ENCODE measurements at regions not wholly inside any gene's neighbourhood (a gene's known extent, or its start where the extent isn't known, plus 50 kb on each side); places are given as distances from the start of the nearest gene placed in this dataset.

DNA sequence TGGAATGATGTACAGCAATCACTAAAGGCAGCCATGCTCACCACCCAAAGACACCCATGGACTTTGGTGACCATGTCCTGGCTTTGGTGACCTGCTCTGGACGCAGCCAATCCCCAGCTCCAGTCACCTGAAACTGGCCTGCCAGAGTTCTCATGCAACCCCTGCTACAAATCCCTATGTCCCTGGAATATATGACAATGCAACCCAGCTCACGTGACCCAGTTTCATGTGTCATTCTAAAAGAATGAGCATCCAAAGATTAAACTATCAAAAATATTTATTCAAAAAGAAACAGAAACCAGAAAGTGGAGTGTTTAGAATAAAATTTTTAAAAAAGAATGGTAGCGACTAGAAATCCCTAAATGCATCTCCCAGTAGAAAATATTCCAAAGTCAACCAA is 203.3 kb upstream of the IRS2 start:
- TF ChIP-seq, protein P1, sequence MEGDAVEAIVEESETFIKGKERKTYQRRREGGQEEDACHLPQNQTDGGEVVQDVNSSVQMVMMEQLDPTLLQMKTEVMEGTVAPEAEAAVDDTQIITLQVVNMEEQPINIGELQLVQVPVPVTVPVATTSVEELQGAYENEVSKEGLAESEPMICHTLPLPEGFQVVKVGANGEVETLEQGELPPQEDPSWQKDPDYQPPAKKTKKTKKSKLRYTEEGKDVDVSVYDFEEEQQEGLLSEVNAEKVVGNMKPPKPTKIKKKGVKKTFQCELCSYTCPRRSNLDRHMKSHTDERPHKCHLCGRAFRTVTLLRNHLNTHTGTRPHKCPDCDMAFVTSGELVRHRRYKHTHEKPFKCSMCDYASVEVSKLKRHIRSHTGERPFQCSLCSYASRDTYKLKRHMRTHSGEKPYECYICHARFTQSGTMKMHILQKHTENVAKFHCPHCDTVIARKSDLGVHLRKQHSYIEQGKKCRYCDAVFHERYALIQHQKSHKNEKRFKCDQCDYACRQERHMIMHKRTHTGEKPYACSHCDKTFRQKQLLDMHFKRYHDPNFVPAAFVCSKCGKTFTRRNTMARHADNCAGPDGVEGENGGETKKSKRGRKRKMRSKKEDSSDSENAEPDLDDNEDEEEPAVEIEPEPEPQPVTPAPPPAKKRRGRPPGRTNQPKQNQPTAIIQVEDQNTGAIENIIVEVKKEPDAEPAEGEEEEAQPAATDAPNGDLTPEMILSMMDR (IDR thresholded peaks at IDR 0.05) = no peak
- no peak for TF ChIP-seq POLR2A (IDR thresholded peaks at IDR 0.05)

All from adrenal gland (tissue), 5 donors.